HG03342 (cell line): ENCODE measurements at regions not wholly inside any gene's neighbourhood (a gene's known extent, or its start where the extent isn't known, plus 50 kb on each side); places are given as distances from the start of the nearest gene placed in this dataset.

Experiments used
- ATAC-seq: cut with Tn5 transposase; IDR thresholded peaks from one replicate; pipeline ENCODE4 v1.9.1; 2021; ENCODE audit warnings: mild to moderate bottlenecking, moderate library complexity; ENCODE audit not compliant: unreplicated experiment

GRCh38 chr17:14838567-14838966 lies 426.6 kb downstream of the PMP22 start:
- ATAC-seq, result no peak

DNA sequence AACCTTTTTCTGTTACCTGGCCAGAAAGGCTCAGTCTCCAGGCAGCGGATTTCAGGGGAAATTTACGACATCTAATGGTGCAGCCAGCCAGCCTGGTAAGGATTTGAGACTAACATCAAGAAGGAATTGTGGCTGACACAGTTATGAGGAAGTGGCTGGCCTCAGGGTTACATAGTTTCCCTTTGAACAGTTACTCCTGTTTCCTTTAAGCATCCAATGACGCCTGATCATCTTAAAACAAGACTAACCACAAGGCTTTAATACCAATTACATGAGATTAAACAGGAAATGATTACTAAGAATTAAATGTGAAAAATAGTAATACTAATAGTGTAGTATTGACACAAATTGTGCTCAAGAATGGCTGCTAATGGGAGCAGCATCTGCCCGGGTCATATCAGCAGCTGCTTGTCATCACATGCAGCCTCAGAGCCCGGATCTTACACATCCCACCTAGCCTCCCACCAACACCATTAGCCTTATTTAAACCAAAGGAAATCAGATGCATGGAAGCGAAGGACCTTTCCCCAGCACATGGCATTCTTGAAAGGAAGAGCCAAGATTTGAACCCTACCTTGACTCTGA lies 431.8 kb downstream of the PMP22 start:
- no peak for ATAC-seq

- no peak for ATAC-seq
These were observed 433.6 kb downstream of the PMP22 start for GRCh38 chr17:14831491-14831890.

GRCh38 chr17:14827396-14827919 lies 437.7 kb downstream of the PMP22 start:
- ATAC-seq, result no peak

DNA sequence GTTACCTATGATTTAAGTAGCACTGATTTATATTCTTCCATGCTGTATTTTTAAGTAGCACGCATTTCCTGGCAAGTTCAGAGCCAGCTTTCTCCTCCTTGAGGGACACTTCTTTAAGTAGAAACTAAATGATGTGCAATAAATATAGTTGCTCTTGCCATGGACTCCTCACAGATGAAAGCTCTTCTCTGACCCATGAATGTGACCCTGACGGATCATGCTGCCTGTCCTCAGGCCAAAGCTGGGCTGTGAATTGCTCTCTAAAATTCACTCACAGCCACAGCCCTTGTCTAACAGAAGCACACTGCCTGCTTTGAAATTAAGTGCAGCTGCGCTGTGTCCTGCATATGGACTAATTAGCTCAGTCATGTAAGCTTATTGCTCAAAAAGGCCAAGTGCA lies 438.8 kb downstream of the PMP22 start:
- ATAC-seq, result no peak

- no peak for ATAC-seq
These were observed 446.7 kb downstream of the PMP22 start for GRCh38 chr17:14818469-14818868.

DNA sequence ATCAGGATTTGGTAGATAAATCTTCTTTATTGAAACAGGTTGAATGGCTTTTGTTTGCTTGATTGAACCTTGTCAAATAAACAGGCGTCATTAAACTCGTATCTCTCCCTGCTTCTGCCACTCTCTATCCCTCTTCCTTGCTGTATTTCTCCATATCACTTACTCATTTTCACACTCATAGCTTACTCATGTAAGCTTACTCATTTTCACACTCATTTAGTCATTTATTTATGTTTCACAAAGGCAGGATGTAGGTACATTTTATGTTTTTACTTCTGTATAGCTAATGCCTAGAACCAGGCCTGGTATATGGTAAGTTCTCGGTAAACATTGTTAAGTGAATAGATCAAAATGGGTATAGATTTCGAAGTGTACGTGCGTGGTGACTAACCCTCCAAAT lies 450.0 kb downstream of the PMP22 start:
- no peak for ATAC-seq

DNA sequence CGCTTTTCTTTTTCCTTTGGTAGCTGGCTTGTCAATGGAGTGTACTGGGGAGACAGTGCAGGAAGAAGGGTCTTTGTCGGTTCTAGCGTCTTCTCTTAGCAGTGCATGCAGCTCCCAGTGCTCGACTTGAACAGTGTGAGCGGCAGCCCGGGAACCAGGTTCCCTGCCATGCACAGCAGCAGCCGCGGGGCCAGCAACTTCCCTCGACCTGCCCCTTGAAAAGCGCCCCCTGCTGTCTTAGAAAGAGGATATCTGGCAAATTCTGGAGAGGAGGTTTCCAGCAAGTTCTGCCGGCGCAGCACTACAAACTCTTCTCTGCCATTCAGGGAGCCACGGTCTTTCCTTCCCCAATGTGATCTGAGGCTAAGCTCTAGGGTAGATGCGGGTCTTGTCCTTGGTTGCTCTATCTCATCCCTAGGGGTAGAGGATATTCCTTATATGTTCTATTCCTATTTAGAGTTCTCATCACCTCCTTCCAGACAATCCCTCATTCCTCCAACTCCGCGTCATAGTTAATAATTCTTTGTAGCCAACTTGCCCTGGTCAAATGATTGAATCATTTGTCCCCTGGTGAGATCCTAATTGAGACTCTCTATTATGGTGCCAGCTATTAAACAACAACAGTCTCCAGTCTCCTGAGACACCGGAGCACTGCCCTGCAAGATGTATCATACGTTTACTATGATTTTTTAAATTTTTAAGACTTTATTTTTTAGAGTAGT lies 451.3 kb downstream of the PMP22 start:
- ATAC-seq, result no peak

DNA sequence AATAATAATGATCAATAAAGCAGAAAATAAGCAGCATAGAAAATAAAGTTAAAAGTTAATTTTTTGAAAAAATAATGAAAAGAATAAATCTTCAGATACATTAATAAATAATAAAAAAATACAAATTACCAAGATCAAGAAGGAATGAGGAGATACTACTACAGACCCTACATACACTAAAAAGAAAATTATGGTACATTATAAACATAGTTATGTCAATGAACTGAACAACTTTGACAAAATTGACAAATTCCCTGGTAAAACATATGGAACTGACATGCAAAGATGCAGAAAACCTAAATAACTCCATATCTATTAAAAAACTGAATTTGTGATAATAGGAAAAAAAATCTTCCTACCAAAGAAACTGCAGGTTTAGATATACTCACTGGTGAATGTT lies 456.7 kb downstream of the PMP22 start:
- no peak for ATAC-seq

- no peak for ATAC-seq
These were observed 459.8 kb downstream of the PMP22 start for GRCh38 chr17:14805348-14805747.

DNA sequence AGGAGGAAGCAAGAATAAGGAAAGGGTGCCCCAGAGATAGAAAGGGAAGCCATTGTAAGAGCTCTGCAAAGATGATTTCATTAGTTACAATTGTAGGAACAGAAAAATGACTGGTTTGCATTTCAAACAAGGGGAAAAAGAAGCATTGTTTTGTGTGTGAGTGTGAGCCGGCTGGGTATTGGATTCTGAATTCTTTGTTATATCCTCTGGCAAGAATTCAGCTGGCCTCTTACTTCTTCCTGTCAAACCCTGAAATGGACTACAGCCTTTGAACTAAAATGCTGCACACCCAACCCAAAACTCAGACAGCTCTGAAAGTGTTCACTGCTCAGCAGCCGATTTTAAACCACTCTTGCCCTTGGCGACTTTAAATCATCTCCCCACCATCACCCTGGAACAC lies 461.3 kb downstream of the PMP22 start:
- ATAC-seq, result no peak

- no peak for ATAC-seq
These were observed 467.3 kb downstream of the PMP22 start for GRCh38 chr17:14797801-14798200.

GRCh38 chr17:14797021-14797420 lies 468.1 kb downstream of the PMP22 start:
- no peak for ATAC-seq

- ATAC-seq, result no peak
These were observed 470.2 kb downstream of the PMP22 start for GRCh38 chr17:14794961-14795360.

GRCh38 chr17:14793237-14793636 lies 471.9 kb downstream of the PMP22 start:
- ATAC-seq, result no peak

DNA sequence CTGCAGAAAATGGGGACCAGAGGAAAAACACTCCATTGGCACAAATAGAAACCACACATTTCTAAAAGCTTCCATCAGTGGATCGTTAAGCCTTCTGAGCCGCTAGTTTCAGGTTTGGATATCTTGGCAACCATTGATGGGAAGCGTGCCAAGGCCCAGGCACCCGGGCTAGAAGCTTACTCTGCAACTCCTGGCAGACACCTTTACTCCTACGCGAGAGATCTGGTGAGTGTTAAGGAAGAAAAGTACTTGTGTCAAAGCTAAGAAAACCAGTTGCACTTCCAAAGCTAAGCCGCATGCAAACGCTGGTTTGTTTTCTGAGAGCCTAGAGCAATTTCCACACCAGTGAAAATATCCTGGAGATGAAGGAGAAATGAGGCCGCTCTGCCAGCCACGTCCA lies 472.4 kb downstream of the PMP22 start:
- no peak for ATAC-seq

- no peak for ATAC-seq
These were observed 473.9 kb downstream of the PMP22 start for GRCh38 chr17:14791221-14791620.

DNA sequence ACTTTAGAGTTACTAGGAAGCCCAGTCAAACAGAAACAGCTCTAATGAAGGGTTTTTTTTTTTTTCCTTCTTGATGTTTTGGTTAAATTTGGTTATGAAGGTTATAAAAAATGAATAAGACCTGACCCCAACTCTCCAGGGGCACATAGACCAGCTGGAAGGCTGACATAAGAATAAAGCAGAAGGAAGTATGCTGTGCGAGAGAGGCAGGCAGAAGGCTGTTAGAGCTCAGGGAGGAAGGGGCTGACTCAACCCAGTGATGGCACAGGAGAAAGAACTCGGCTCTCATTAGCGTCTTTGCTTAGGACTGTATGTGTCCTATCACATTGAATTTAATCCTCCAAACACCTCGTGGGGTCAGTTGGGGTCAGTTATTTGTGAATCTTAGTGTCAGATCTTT lies 474.6 kb downstream of the PMP22 start:
- no peak for ATAC-seq

GRCh38 chr17:14784997-14785696 lies 480.0 kb downstream of the PMP22 start:
- ATAC-seq, result peak; percentile 74

DNA sequence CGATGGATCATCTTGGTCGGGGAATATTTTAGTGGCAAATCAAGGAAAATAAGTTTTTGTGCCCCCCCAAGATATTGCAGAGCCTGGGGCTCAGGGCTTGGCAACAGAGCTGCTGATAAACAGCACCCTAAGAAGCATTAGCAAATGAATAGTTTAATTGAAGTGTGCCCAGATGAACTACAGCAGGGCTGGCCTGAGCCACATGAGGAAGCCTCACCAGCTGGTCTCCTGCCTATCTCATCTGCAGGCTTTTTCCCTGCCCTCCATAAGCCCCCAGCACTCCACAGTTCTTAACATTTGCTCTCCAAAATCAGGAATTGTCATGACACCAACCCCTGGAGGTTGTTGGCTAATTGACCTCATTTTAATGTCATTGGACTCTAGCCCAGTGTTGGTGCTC lies 480.2 kb downstream of the HS3ST3B1 start:
- no peak for ATAC-seq

DNA sequence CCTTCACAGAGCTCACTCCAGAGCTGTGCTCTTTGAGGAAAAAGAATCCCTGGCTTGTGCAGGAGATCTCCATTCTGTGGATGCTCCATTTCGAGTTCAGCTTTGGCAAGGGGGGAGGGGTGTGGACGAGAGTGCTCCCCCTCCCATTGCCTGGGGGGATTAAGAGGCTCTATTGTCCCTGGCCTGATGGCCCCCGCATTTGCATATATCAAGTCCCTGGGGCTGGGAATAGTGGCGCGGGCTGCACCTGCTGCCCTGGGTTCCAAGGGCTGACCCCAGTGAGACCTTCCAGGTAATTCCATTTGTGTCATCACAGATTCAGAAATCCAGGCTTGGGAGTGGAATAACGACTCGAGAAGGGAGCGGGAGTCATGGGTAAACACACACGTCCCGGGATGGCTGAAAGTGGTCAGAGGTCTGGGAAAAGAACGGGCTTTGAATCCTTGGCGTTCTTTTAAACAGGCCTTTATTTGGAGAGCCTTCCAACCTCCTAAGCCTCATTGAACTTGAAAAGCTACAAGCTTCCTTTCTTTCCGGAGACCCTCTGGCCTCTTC lies 479.3 kb downstream of the HS3ST3B1 start:
- ATAC-seq, result no peak

GRCh38 chr17:14779241-14779640 lies 478.4 kb downstream of the HS3ST3B1 start:
- ATAC-seq, result no peak
